HEK293 (cell line): ENCODE measurements at regions not wholly inside any gene's neighbourhood (a gene's known extent, or its start where the extent isn't known, plus 50 kb on each side); places are given as distances from the start of the nearest gene placed in this dataset.

Experiments used
- CTCF ChIA-PET: fragments of 350-600 bp; formaldehyde crosslinking; extraction: SDS; loops from one replicate; lab custom pipeline; 2021; ENCODE audit warnings: antibody characterized with exemption; lab: Yijun Ruan, JAX
- POLR2A ChIA-PET: fragments of 300-600 bp; formaldehyde crosslinking; extraction: SDS; loops from one replicate; lab custom pipeline; 2020; ENCODE audit warnings: antibody characterized with exemption, inconsistent platforms; lab: Yijun Ruan, JAX
- H3K27ac ChIP-seq: fragments of 200-500 bp; sonication (Bioruptor generic); 2 replicates; pipeline ENCODE4 v1.5.1; 2014; ENCODE audit warnings: low read depth, low read length, control low read depth, inconsistent platforms; ENCODE audit errors: extremely low read depth
- H3K36me3 ChIP-seq, 2 experiments: fragments of 200-500 bp in 1 of 2; sonication (Bioruptor generic) in 1 of 2; 1 replicate in 1 of 2; 2 replicates in 1 of 2; pipeline ENCODE4 v1.5.1; 2014 to 2017; ENCODE audit warnings: inconsistent platforms in 2 of 2, low read length in 2 of 2; ENCODE audit not compliant: control insufficient read depth in 2 of 2, insufficient read depth in 1 of 2
- H3K4me1 ChIP-seq: fragments of 200-500 bp; sonication (Bioruptor generic); 2 replicates; pipeline ENCODE4 v1.5.1; 2014; ENCODE audit warnings: mild to moderate bottlenecking, low read length, inconsistent platforms; ENCODE audit not compliant: control insufficient read depth, insufficient read depth
- H3K4me3 ChIP-seq: 2 replicates; pipeline ENCODE4 v1.5.1; 2011; ENCODE audit warnings: low read depth, mild to moderate bottlenecking, control low read depth, low read length, moderate library complexity
- H3K9me3 ChIP-seq: fragments of 200-500 bp; sonication (Bioruptor generic); 2 replicates; pipeline ENCODE4 v1.5.1; 2014; ENCODE audit warnings: low read depth, low read length, inconsistent platforms; ENCODE audit not compliant: control insufficient read depth, insufficient read depth
- KLF8 ChIP-seq: fragments of 450-650 bp; formaldehyde crosslinking; IDR thresholded peaks from 2 replicates; pipeline ENCODE4 v1.5.1; 2016; ENCODE audit warnings: missing biosample characterization, missing genetic modification characterization
- RBAK ChIP-seq: fragments of 450-650 bp; formaldehyde crosslinking; IDR thresholded peaks from 2 replicates; pipeline ENCODE4 v1.5.1; 2016; ENCODE audit warnings: missing biosample characterization, missing genetic modification characterization
- SP3 ChIP-seq: fragments of 450-650 bp; formaldehyde crosslinking; IDR thresholded peaks from 2 replicates; pipeline ENCODE4 v1.5.1; 2016; ENCODE audit warnings: missing biosample characterization, missing genetic modification characterization
- TRIM28 ChIP-seq: IDR thresholded peaks from 2 replicates; pipeline ENCODE4 v1.6.1; 2011; ENCODE audit warnings: low read length, control low read depth, borderline replicate concordance
- YY2 ChIP-seq: fragments of 450-650 bp; formaldehyde crosslinking; IDR thresholded peaks from 2 replicates; pipeline ENCODE4 v1.5.1; 2016; ENCODE audit warnings: missing biosample characterization, missing genetic modification characterization
- ZBTB20 ChIP-seq: fragments of 450-650 bp; formaldehyde crosslinking; IDR thresholded peaks from 2 replicates; pipeline ENCODE4 v1.5.1; 2016; ENCODE audit warnings: missing biosample characterization, missing genetic modification characterization
- ZFP41 ChIP-seq: fragments of 450-650 bp; formaldehyde crosslinking; IDR thresholded peaks from 2 replicates; pipeline ENCODE4 v1.5.1; 2016; ENCODE audit warnings: missing biosample characterization, missing genetic modification characterization, borderline replicate concordance
- ZNF140 ChIP-seq: fragments of 450-650 bp; formaldehyde crosslinking; IDR thresholded peaks from 2 replicates; pipeline ENCODE4 v1.5.1; 2016; ENCODE audit warnings: missing biosample characterization, missing genetic modification characterization
- ZNF19 ChIP-seq: fragments of 450-650 bp; formaldehyde crosslinking; IDR thresholded peaks from 2 replicates; pipeline ENCODE4; 2016; ENCODE audit warnings: missing biosample characterization, missing genetic modification characterization, low read depth
- ZNF311 ChIP-seq: fragments of 450-650 bp; formaldehyde crosslinking; IDR thresholded peaks from 2 replicates; pipeline ENCODE4 v1.5.1; 2017; ENCODE audit warnings: missing biosample characterization, missing genetic modification characterization, borderline replicate concordance
- ZNF324 ChIP-seq: fragments of 450-650 bp; formaldehyde crosslinking; IDR thresholded peaks from 2 replicates; pipeline ENCODE4 v1.5.1; 2016; ENCODE audit warnings: missing biosample characterization, missing genetic modification characterization
- ZNF335 ChIP-seq: fragments of 450-650 bp; formaldehyde crosslinking; conservative IDR thresholded peaks from 2 replicates; pipeline ENCODE4 v1.5.1; 2016; ENCODE audit warnings: missing biosample characterization, missing genetic modification characterization
- ZNF37A ChIP-seq: fragments of 450-650 bp; IDR thresholded peaks from 2 replicates; pipeline ENCODE4 v1.5.1; 2018; ENCODE audit warnings: missing biosample characterization, missing genetic modification characterization
- ZNF433 ChIP-seq: fragments of 450-650 bp; formaldehyde crosslinking; IDR thresholded peaks from 2 replicates; pipeline ENCODE4 v1.5.1; 2016; ENCODE audit warnings: missing biosample characterization, missing genetic modification characterization, low read depth
- ZNF473 ChIP-seq: fragments of 450-650 bp; formaldehyde crosslinking; IDR thresholded peaks from 2 replicates; pipeline ENCODE4 v1.5.1; 2017; ENCODE audit warnings: missing biosample characterization, missing genetic modification characterization
- ZNF530 ChIP-seq: fragments of 450-650 bp; formaldehyde crosslinking; IDR thresholded peaks from 2 replicates; pipeline ENCODE4 v1.5.1; 2016; ENCODE audit warnings: low read depth, missing biosample characterization, missing genetic modification characterization
- ZNF560 ChIP-seq: fragments of 450-650 bp; formaldehyde crosslinking; IDR thresholded peaks from 2 replicates; pipeline ENCODE4 v1.5.1; 2017; ENCODE audit warnings: missing biosample characterization, missing genetic modification characterization, borderline replicate concordance
- ZNF629 ChIP-seq: fragments of 450-650 bp; formaldehyde crosslinking; IDR thresholded peaks from 2 replicates; pipeline ENCODE4 v1.5.1; 2017; ENCODE audit warnings: missing biosample characterization, missing genetic modification characterization
- ZSCAN23 ChIP-seq: fragments of 450-650 bp; formaldehyde crosslinking; IDR thresholded peaks from 2 replicates; pipeline ENCODE4 v1.5.1; 2016; ENCODE audit warnings: missing biosample characterization, missing genetic modification characterization
- TF ChIP-seq, protein P1 (sequence below): fragments of 450-650 bp; formaldehyde crosslinking; IDR thresholded peaks from 2 replicates; pipeline ENCODE4 v1.5.1; 2016; ENCODE audit warnings: missing biosample characterization, missing genetic modification characterization
- TF ChIP-seq, protein P2 (sequence below): fragments of 450-650 bp; formaldehyde crosslinking; IDR thresholded peaks from 2 replicates; pipeline ENCODE4 v1.5.1; 2017; ENCODE audit warnings: missing biosample characterization, missing genetic modification characterization

DNA sequence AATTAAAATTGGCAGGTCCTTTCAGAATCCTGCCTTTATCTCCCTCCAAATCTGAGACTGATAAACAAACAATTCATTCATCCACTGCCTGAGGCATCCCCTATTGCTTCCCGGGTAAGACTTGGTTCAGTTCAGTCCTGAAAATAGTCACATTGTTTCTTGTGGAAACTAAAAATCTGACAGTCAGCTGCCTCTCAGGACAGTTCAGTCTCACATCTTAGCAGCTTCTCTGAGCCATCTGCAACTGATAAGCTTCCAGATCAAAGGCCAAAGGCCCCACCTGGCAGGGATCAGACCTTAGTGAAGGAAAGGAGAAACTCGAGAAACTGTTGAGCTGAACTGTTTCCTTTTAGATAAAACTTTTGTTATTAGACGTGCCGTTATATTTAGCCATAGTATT, 264.5 kb downstream of the IL15 start:
- ChIA-PET CTCF (no interaction called here), POLR2A (no interaction called here)
- TF ChIP-seq SP3 (tag by site-specific recombination): no peak
- TF ChIP-seq, protein P1, sequence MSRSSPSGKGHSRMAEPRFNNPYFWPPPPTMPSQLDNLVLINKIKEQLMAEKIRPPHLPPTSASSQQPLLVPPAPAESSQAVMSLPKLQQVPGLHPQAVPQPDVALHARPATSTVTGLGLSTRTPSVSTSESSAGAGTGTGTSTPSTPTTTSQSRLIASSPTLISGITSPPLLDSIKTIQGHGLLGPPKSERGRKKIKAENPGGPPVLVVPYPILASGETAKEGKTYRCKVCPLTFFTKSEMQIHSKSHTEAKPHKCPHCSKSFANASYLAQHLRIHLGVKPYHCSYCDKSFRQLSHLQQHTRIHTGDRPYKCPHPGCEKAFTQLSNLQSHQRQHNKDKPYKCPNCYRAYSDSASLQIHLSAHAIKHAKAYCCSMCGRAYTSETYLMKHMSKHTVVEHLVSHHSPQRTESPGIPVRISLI (tag by site-specific recombination): no peak
- TF ChIP-seq, protein P2, sequence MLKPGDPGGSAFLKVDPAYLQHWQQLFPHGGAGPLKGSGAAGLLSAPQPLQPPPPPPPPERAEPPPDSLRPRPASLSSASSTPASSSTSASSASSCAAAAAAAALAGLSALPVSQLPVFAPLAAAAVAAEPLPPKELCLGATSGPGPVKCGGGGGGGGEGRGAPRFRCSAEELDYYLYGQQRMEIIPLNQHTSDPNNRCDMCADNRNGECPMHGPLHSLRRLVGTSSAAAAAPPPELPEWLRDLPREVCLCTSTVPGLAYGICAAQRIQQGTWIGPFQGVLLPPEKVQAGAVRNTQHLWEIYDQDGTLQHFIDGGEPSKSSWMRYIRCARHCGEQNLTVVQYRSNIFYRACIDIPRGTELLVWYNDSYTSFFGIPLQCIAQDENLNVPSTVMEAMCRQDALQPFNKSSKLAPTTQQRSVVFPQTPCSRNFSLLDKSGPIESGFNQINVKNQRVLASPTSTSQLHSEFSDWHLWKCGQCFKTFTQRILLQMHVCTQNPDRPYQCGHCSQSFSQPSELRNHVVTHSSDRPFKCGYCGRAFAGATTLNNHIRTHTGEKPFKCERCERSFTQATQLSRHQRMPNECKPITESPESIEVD (tag by site-specific recombination): no peak
- TF ChIP-seq ZSCAN23: no peak
- no peak for TF ChIP-seq ZNF433
- TF ChIP-seq TRIM28: no peak
- TF ChIP-seq, all 188 proteins: peak for 0
- no peaks in the 10 kb centered on the region for H3K9me3 ChIP-seq
- no peak overlapping the region for H3K27ac ChIP-seq
- H3K4me3 ChIP-seq: no peak overlapping the region
- no peaks in the 10 kb centered on the region for H3K4me1 ChIP-seq
- H3K36me3 ChIP-seq: no peaks in the 10 kb centered on the region

DNA sequence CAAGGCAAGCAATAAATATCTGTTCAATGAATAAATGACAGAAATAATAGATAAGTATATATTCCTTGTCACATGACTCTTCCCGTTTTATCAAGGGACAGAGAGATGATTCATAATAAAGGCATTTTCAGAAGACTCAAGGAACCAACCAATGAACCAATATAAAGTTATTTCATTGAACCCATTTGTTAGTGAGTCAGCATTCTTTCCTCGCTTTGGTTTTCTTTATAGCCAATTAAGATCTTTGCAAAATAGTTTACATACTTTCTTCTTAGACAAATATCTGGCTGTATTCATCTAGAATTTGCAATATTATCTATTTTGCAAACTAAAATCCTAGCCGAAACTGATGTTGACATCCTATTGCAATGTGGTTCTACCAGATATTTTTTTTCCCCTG, 269.4 kb downstream of the IL15 start:
- CTCF ChIA-PET: no interaction called here
- H3K36me3 ChIP-seq: no peaks in the 10 kb centered on the region
- no peak overlapping the region for H3K4me3 ChIP-seq
- TF ChIP-seq ZNF560 (tag by site-specific recombination): no peak
- no peak for TF ChIP-seq ZNF140 (tag by site-specific recombination)
- TF ChIP-seq ZNF335: no peak
- TF ChIP-seq KLF8 (tag by site-specific recombination): no peak
- no peak for TF ChIP-seq ZNF629
- no peak for TF ChIP-seq ZNF37A (tag by site-specific recombination)
- TF ChIP-seq ZNF311: no peak
- TF ChIP-seq ZNF324: no peak
- TF ChIP-seq RBAK: no peak
- TF ChIP-seq YY2 (tag by site-specific recombination): no peak
- TF ChIP-seq, all 188 proteins: peak for 0
- H3K9me3 ChIP-seq: no peaks in the 10 kb centered on the region
- no peaks in the 10 kb centered on the region for H3K4me1 ChIP-seq
- POLR2A ChIA-PET: no interaction called here
- H3K27ac ChIP-seq: no peak overlapping the region

DNA sequence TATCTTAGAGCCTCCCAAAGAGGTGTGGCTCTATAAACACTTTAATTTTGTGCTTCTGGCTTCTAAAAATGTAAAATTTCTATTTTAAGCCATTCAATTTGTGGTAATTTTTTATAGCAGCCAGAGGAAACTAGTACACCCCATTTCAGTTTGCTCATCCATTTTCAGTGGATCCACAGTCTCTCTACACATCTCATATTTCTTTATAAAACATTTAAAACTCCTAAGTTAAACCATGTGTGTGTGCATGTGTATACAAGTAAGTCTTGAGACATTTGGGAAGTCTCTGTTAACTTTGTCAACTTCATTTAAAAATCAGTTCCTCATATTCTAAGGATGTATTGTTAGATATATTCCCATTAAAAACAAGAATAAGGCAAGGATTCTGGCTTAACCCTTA, 273.2 kb downstream of the IL15 start:
- no peaks in the 10 kb centered on the region for H3K9me3 ChIP-seq
- CTCF ChIA-PET: no interaction called here
- H3K36me3 ChIP-seq: no peaks in the 10 kb centered on the region
- no peak for TF ChIP-seq ZNF473 (tag by site-specific recombination)
- no peak for TF ChIP-seq ZNF19
- TF ChIP-seq ZBTB20: no peak
- no peak for TF ChIP-seq ZNF530 (tag by site-specific recombination)
- no peak for TF ChIP-seq ZFP41 (tag by site-specific recombination)
- H3K27ac ChIP-seq: no peak overlapping the region
- POLR2A ChIA-PET: no interaction called here
- no peak overlapping the region for H3K4me3 ChIP-seq
- H3K4me1 ChIP-seq: no peaks in the 10 kb centered on the region
